Vagina (tissue), 2 donors: ENCODE measurements at regions not wholly inside any gene's neighbourhood (a gene's known extent, or its start where the extent isn't known, plus 50 kb on each side); places are given as distances from the start of the nearest gene placed in this dataset.

Experiments used
- POLR2A ChIP-seq, 2 donors: fragments of 450-650 bp; IDR thresholded peaks; one replicate each; pipeline ENCODE4 v1.6.1; 2017; ENCODE audit warnings: antibody characterized with exemption in 2 of 2, mild to moderate bottlenecking in 2 of 2, moderate library complexity in 2 of 2
- POLR2AphosphoS5 ChIP-seq, 2 donors: sonication (generic); formaldehyde crosslinking; IDR thresholded peaks; one replicate each; pipeline ENCODE4 v1.9.0; 2017; ENCODE audit warnings: antibody characterized with exemption in 2 of 2, mild to moderate bottlenecking in 2 of 2, low read depth in 1 of 2; ENCODE audit not compliant: insufficient read depth in 1 of 2

DNA sequence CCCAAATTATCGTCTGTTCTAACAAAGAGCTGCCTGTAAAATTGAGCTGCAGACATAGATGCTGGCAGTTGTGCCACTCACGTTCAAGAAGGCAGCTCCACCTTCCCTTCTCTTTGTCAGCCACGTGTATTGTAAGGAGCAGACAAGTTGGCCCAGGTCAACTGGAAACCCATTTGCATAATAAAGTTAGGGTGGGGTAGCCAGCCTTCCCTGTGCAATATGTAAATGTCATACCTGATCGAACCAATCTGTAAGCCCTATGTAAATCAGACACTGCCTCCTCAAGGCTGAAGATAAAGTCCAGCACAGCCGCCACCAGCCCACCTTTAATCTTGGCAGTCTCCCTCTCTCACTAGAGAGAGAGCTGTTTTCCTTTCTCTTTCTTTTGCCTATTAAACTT is 117.2 kb downstream of the TMEM144 start:
- TF ChIP-seq POLR2A (IDR thresholded peaks at IDR 0.05) (no peak), POLR2AphosphoS5 (IDR thresholded peaks at IDR 0.05; ENCODE audit: insufficient read depth in 1 of 2, low read depth in 1 of 2) (no peak)
